SK-N-SH (cell line): ENCODE measurements at regions not wholly inside any gene's neighbourhood (a gene's known extent, or its start where the extent isn't known, plus 50 kb on each side); places are given as distances from the start of the nearest gene placed in this dataset.
"Not testable (repeated sequence)": the region's sequence is repeated elsewhere in the genome, so short reads cannot be mapped to it uniquely, and the experiment has no call there.

Source experiments
- CTCF ChIP-seq: fragments of 200-600 bp; sonication (generic); IDR thresholded peaks from 2 replicates; pipeline ENCODE4 v1.6.1; 2017; ENCODE audit warnings: antibody characterized with exemption, mild to moderate bottlenecking, moderate library complexity
- EP300 ChIP-seq, 2 experiments: IDR thresholded peaks; 2 replicates each; pipeline versions ENCODE4 v1.4.0 to v1.6.1; 2012; ENCODE audit warnings: borderline replicate concordance in 1 of 2, low read depth in 1 of 2, low read length in 1 of 2
- EZH2phosphoT487 ChIP-seq: fragments of 200-600 bp; sonication (generic); IDR thresholded peaks from 2 replicates; pipeline ENCODE4 v1.6.1; 2017; ENCODE audit warnings: low read depth, mixed run types, mild to moderate bottlenecking, antibody characterized with exemption, moderate library complexity, borderline replicate concordance
- GABPA ChIP-seq: IDR thresholded peaks from 2 replicates; pipeline ENCODE4 v1.4.0; 2012; ENCODE audit warnings: low read depth, mild to moderate bottlenecking
- JUND ChIP-seq: IDR thresholded peaks from 2 replicates; pipeline ENCODE4 v1.4.0; 2012
- NRF1 ChIP-seq: IDR thresholded peaks from 2 replicates; pipeline ENCODE4 v1.6.1; 2012; ENCODE audit warnings: low read depth, mild to moderate bottlenecking, low read length
- POLR2AphosphoS5 ChIP-seq: IDR thresholded peaks from 2 replicates; pipeline ENCODE4 v1.6.1; 2012; ENCODE audit warnings: low read depth, low read length
- RAD21 ChIP-seq: IDR thresholded peaks from 2 replicates; pipeline ENCODE4 v1.6.1; 2012; ENCODE audit warnings: mild to moderate bottlenecking, low read length
- TEAD4 ChIP-seq: IDR thresholded peaks from 2 replicates; pipeline ENCODE4 v1.4.0; 2012; ENCODE audit warnings: mild to moderate bottlenecking, borderline replicate concordance; ENCODE audit not compliant: insufficient read depth
- USF2 ChIP-seq: fragments of 150-350 bp; IDR thresholded peaks from 2 replicates; pipeline ENCODE4 v1.6.1; 2017; ENCODE audit warnings: antibody characterized with exemption, low read length, low read depth, borderline replicate concordance
- TF ChIP-seq, protein P1 (sequence below): IDR thresholded peaks from 2 replicates; pipeline ENCODE4 v1.6.1; 2012; ENCODE audit warnings: mild to moderate bottlenecking, low read depth, low read length, moderate library complexity
- TF ChIP-seq, protein P2 (sequence below): IDR thresholded peaks from 2 replicates; pipeline ENCODE4 v1.4.0; 2012; ENCODE audit warnings: low read depth
- TF ChIP-seq, protein P3 (sequence below): IDR thresholded peaks from 2 replicates; pipeline ENCODE4 v1.4.0; 2012; ENCODE audit warnings: low read depth, borderline replicate concordance

- TF ChIP-seq USF2; CTCF; GABPA; POLR2AphosphoS5; NRF1; TEAD4; EZH2phosphoT487; RAD21; EP300 (IDR thresholded peaks at IDR 0.05; ENCODE audit: borderline replicate concordance in 1 of 2, low read depth in 1 of 2, low read length in 1 of 2); JUND: not testable (repeated sequence)
- TF ChIP-seq, protein P1, sequence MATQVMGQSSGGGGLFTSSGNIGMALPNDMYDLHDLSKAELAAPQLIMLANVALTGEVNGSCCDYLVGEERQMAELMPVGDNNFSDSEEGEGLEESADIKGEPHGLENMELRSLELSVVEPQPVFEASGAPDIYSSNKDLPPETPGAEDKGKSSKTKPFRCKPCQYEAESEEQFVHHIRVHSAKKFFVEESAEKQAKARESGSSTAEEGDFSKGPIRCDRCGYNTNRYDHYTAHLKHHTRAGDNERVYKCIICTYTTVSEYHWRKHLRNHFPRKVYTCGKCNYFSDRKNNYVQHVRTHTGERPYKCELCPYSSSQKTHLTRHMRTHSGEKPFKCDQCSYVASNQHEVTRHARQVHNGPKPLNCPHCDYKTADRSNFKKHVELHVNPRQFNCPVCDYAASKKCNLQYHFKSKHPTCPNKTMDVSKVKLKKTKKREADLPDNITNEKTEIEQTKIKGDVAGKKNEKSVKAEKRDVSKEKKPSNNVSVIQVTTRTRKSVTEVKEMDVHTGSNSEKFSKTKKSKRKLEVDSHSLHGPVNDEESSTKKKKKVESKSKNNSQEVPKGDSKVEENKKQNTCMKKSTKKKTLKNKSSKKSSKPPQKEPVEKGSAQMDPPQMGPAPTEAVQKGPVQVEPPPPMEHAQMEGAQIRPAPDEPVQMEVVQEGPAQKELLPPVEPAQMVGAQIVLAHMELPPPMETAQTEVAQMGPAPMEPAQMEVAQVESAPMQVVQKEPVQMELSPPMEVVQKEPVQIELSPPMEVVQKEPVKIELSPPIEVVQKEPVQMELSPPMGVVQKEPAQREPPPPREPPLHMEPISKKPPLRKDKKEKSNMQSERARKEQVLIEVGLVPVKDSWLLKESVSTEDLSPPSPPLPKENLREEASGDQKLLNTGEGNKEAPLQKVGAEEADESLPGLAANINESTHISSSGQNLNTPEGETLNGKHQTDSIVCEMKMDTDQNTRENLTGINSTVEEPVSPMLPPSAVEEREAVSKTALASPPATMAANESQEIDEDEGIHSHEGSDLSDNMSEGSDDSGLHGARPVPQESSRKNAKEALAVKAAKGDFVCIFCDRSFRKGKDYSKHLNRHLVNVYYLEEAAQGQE = not testable (repeated sequence)
- TF ChIP-seq, protein P2, sequence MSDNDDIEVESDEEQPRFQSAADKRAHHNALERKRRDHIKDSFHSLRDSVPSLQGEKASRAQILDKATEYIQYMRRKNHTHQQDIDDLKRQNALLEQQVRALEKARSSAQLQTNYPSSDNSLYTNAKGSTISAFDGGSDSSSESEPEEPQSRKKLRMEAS = not testable (repeated sequence)
- TF ChIP-seq, protein P3, sequence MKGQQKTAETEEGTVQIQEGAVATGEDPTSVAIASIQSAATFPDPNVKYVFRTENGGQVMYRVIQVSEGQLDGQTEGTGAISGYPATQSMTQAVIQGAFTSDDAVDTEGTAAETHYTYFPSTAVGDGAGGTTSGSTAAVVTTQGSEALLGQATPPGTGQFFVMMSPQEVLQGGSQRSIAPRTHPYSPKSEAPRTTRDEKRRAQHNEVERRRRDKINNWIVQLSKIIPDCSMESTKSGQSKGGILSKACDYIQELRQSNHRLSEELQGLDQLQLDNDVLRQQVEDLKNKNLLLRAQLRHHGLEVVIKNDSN = not testable (repeated sequence)
These were observed 836.7 kb downstream of the SPATA31A1 start for GRCh38 chr9:40192162-40192561.
